Activated CD8-positive, alpha-beta T cell treated with anti-CD3 and anti-CD28 coated beads, Interleukin-2, amount 10 ng/mL, durations not matched to agents 7 days and 5 days (primary cell): ENCODE measurements at regions not wholly inside any gene's neighbourhood (a gene's known extent, or its start where the extent isn't known, plus 50 kb on each side); places are given as distances from the start of the nearest gene placed in this dataset.
"Not testable (repeated sequence)": the region's sequence is repeated elsewhere in the genome, so short reads cannot be mapped to it uniquely, and the experiment has no call there.

ENCODE experiments used
- ATAC-seq: fragments of 150-1000 bp; cut with Tn5 transposase; one replicate; pipeline ENCODE4 v1.10.0; 2021; ENCODE audit warnings: moderate library complexity
- CTCF ChIA-PET: fragments of 350-600 bp; sonication (Branson Sonifier 250); formaldehyde crosslinking; loops from one replicate; lab custom pipeline; 2021; ENCODE audit warnings: antibody characterized with exemption; lab: Charles Lee
- POLR2A ChIA-PET: fragments of 350-600 bp; sonication (Branson Sonifier 250); formaldehyde crosslinking; loops from one replicate; lab custom pipeline; 2021; ENCODE audit warnings: antibody characterized with exemption; lab: Charles Lee
- DNase-seq: peaks from one replicate; pipeline ENCODE4 v3.0.0-alpha.2; 2020
- H3K27ac Mint-ChIP-seq: one replicate; pipeline ENCODE4 v1.8.0; 2021; ENCODE audit warnings: mild to moderate bottlenecking, mixed read lengths
- H3K27me3 Mint-ChIP-seq: one replicate; pipeline ENCODE4 v1.8.0; 2021; ENCODE audit warnings: low read depth, mixed read lengths
- H3K36me3 Mint-ChIP-seq: one replicate; pipeline ENCODE4 v1.8.0; 2021; ENCODE audit warnings: low read depth, mixed read lengths
- H3K4me1 Mint-ChIP-seq: one replicate; pipeline ENCODE4 v1.8.0; 2021; ENCODE audit warnings: low read depth, mixed read lengths
- H3K4me3 Mint-ChIP-seq: one replicate; pipeline ENCODE4 v1.8.0; 2021; ENCODE audit warnings: mild to moderate bottlenecking, mixed read lengths
- H3K9me3 Mint-ChIP-seq: one replicate; pipeline ENCODE4 v1.8.0; 2022; ENCODE audit warnings: mixed read lengths; ENCODE audit not compliant: insufficient read depth

GRCh38 chrX:122269243-122269781 is 914.8 kb upstream of the GRIA3 start:
- Mint-ChIP-seq H3K4me3 (no peak overlapping the region), H3K9me3 (no peaks in the 10 kb centered on the region), H3K36me3 (no peaks in the 10 kb centered on the region), H3K27me3 (no peaks in the 10 kb centered on the region), H3K27ac (no peak overlapping the region), H3K4me1 (no peaks in the 10 kb centered on the region)
- no peak for ATAC-seq
- POLR2A ChIA-PET: no interaction called here
- no peak for DNase-seq
- CTCF ChIA-PET: no interaction called here

DNA sequence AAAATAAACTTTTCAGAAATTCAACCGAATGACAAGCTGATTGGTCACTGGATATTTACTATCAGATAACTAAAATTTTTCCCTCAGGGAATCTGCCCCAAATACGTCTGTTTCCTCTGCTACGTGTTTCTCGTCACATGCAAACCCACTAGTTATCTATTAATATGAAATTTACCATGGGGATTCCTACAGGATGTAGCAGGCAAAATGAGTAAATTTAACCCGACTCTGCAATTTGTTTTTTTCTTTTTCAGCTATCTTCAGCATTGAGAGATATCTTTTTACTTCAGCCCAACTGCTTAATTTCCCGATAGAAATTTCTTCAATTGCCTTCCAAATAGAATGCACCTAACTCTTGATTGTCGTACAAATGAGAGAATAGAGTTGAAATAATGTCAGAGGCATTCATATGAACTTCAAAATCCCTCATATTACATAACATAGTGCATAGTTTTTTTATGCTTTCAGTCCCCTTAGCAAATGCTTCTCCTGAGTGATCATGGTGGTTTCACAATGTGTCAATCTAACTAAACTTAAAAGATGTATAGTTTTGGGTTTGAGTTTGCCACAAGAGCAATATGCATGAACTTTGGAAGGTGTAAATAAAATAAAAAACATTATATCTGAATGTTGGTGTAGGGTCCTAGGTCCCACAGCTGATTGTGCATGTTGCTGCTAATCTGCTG is 913.1 kb upstream of the GRIA3 start:
- Mint-ChIP-seq H3K36me3 (no peaks in the 10 kb centered on the region), H3K27me3 (no peaks in the 10 kb centered on the region), H3K4me3 (no peak overlapping the region), H3K27ac (no peak overlapping the region), H3K4me1 (no peaks in the 10 kb centered on the region), H3K9me3 (no peaks in the 10 kb centered on the region)
- POLR2A ChIA-PET: no interaction called here
- no peak for ATAC-seq
- CTCF ChIA-PET: no interaction called here
- no peak for DNase-seq

DNA sequence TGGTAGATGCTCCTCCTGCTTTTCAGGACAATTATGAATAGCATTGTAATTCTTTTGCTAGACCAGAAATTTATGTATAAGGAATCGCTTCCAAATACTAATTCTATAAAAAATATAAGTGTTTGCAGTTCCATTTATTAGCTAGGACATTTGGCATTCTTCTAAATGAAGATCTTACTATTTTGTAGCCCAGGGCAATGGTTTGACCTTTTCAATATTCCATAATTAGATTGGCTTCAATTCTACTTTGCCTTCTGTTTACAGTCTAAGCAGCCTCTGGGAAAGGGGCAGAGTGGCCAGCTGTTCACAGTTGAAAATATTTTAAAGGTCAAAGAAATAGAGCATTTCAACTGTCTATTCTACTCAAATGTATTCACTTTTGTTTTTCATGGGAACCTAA is 912.1 kb upstream of the GRIA3 start:
- no peak overlapping the region for H3K27ac Mint-ChIP-seq
- H3K36me3 Mint-ChIP-seq: no peaks in the 10 kb centered on the region
- H3K4me1 Mint-ChIP-seq: no peaks in the 10 kb centered on the region
- ChIA-PET POLR2A (no interaction called here), CTCF (no interaction called here)
- no peak overlapping the region for H3K4me3 Mint-ChIP-seq
- DNase-seq (no peak), ATAC-seq (no peak)
- H3K9me3 Mint-ChIP-seq: no peaks in the 10 kb centered on the region
- no peaks in the 10 kb centered on the region for H3K27me3 Mint-ChIP-seq

DNA sequence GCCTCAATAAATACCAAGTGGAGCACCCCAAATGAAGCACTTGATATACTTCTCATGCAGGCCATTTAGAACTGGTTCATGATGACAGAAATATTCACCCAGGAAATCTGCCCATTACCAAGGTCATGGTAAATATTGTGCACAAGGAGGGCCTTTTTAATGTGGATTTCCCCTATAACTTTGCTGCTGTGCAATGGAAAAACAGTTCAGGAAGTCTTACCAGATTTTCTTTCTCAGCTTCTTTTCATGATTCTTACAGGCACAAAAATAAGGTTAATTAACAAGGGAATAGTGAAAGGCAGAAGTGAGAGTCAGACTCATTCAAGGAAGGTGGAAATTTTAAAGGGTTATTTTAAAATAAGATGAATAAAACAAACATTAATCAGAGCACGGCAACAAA is 904.3 kb upstream of the GRIA3 start:
- POLR2A ChIA-PET: no interaction called here
- DNase-seq (no peak), ATAC-seq (no peak)
- Mint-ChIP-seq H3K4me1 (no peaks in the 10 kb centered on the region), H3K27ac (no peak overlapping the region), H3K36me3 (no peaks in the 10 kb centered on the region), H3K27me3 (no peaks in the 10 kb centered on the region), H3K4me3 (no peak overlapping the region), H3K9me3 (no peaks in the 10 kb centered on the region)
- CTCF ChIA-PET: no interaction called here

DNA sequence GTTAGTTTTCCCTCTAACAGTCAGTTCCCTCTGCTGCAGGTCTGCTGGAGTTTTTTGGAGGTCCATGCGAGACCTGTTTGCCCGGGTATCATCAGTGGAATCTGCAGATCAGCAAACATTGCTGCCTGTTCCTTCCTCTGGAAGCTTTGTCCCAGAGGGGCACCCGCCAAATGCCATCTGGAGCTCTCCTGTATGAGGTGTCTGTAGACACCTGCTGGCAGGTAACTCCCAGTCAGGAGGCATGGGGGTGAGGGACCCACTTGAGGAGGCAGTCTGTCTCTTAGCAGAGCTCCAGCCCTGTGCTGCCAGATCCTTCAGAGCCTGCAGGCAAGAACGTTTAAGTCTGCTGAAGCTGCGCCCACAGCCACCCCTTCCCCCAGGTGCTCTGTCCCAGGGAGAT is 884.3 kb upstream of the GRIA3 start:
- not testable (repeated sequence) for H3K27me3 Mint-ChIP-seq

GRCh38 chrX:122301491-122301890 is 882.6 kb upstream of the GRIA3 start:
- no peaks in the 10 kb centered on the region for H3K9me3 Mint-ChIP-seq
- no peak overlapping the region for H3K27ac Mint-ChIP-seq
- ChIA-PET POLR2A (no interaction called here), CTCF (no interaction called here)
- DNase-seq (no peak), ATAC-seq (no peak)
- no peaks in the 10 kb centered on the region for H3K4me1 Mint-ChIP-seq
- H3K36me3 Mint-ChIP-seq: no peaks in the 10 kb centered on the region
- H3K27me3 Mint-ChIP-seq: no peaks in the 10 kb centered on the region
- H3K4me3 Mint-ChIP-seq: no peak overlapping the region

More for the DNA sequence above, 884.3 kb upstream of the GRIA3 start:
- H3K4me3 Mint-ChIP-seq, CTCF ChIA-PET, H3K9me3 Mint-ChIP-seq, H3K36me3 Mint-ChIP-seq, DNase-seq, POLR2A ChIA-PET, ATAC-seq, H3K27ac Mint-ChIP-seq, H3K4me1 Mint-ChIP-seq: not testable (repeated sequence)

DNA sequence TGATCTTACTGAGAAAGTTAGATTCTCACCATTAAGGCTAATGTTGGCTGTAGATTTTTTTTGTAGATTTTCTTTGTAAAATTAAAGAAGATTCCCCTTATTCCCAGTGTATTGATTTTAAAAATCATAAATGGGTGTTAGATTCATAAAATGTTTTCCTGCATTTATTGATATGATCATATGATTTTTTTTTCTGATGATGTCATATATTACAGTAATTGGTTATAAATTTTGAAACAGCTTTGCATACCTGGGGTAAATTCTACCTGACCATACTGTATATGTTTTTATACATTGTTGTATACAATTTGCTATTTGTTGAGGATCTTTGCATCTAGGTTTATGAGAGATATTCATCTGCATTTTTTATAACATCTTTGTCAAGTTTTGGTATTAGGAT is 880.3 kb upstream of the GRIA3 start:
- Mint-ChIP-seq H3K27ac (no peak overlapping the region), H3K36me3 (no peaks in the 10 kb centered on the region), H3K27me3 (no peaks in the 10 kb centered on the region), H3K4me3 (no peak overlapping the region), H3K4me1 (no peaks in the 10 kb centered on the region), H3K9me3 (no peaks in the 10 kb centered on the region)
- ChIA-PET CTCF (no interaction called here), POLR2A (no interaction called here)
- ATAC-seq (no peak), DNase-seq (no peak)

GRCh38 chrX:122344816-122345215 is 839.3 kb upstream of the GRIA3 start:
- ATAC-seq (no peak), DNase-seq (no peak)
- Mint-ChIP-seq H3K36me3 (no peaks in the 10 kb centered on the region), H3K4me3 (no peak overlapping the region), H3K27ac (no peak overlapping the region), H3K4me1 (no peaks in the 10 kb centered on the region), H3K9me3 (peaks cover 4% of the 10 kb centered on the region), H3K27me3 (no peaks in the 10 kb centered on the region)
- CTCF ChIA-PET: no interaction called here
- POLR2A ChIA-PET: no interaction called here

DNA sequence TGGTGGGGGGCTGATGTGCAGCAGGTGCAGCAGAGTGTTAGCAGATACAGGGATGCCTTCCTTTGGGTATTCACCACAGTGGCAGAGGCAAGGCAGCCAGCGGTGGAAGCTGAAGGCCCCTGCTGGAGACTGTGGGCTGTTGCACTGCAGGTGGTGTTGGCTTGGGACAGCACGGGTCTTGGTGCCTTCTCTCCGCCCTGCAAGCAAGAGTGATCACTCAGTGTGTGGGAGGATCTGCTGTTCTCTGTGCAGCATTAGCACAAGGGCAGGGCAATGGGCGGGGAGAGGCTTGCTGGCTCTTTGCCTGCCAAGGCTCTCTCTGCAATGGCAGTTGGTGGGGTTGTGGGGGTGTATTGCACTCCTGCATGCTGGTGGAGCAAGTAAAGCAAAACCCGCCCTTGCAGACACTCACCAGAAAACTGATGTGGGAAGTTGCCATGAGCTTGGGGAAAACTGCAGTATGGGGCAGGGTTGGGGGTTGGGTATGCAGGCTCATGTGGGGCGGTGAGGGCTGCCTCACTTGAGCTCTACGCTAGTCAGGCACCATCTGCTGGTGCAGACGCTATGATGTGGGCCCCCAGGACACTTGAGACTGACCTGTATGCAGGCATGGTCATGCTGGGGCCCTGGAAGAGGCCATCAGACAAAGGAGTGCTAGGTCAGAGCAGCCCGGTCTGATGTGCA is 820.8 kb upstream of the GRIA3 start:
- no peak overlapping the region for H3K4me3 Mint-ChIP-seq
- no peaks in the 10 kb centered on the region for H3K4me1 Mint-ChIP-seq
- H3K36me3 Mint-ChIP-seq: no peaks in the 10 kb centered on the region
- ATAC-seq (no peak), DNase-seq (no peak)
- ChIA-PET POLR2A (interaction anchor here (0.6 kb wide), 1 partner anchor 550 kb away, joined by 3 read pairs; no protein-coding TSS in a partner anchor), CTCF (no interaction called here)
- no peak overlapping the region for H3K27ac Mint-ChIP-seq
- no peaks in the 10 kb centered on the region for H3K9me3 Mint-ChIP-seq
- H3K27me3 Mint-ChIP-seq: no peaks in the 10 kb centered on the region

- DNase-seq, H3K4me3 Mint-ChIP-seq, H3K27ac Mint-ChIP-seq, H3K36me3 Mint-ChIP-seq, H3K27me3 Mint-ChIP-seq, POLR2A ChIA-PET, H3K4me1 Mint-ChIP-seq, H3K9me3 Mint-ChIP-seq, CTCF ChIA-PET, ATAC-seq: not testable (repeated sequence)
Measured at GRCh38 chrX:122375533-122375932, 808.5 kb upstream of the GRIA3 start.

- CTCF ChIA-PET: no interaction called here
- Mint-ChIP-seq H3K36me3 (no peaks in the 10 kb centered on the region), H3K27me3 (no peaks in the 10 kb centered on the region), H3K27ac (no peak overlapping the region), H3K4me1 (no peaks in the 10 kb centered on the region), H3K4me3 (no peak overlapping the region), H3K9me3 (no peaks in the 10 kb centered on the region)
- POLR2A ChIA-PET: no interaction called here
- ATAC-seq (no peak), DNase-seq (no peak)
Measured at GRCh38 chrX:122389005-122389404, 795.1 kb upstream of the GRIA3 start.

GRCh38 chrX:122418758-122419157 is 765.3 kb upstream of the GRIA3 start:
- CTCF ChIA-PET: no interaction called here
- no peak for ATAC-seq
- no peaks in the 10 kb centered on the region for H3K27me3 Mint-ChIP-seq
- no peaks in the 10 kb centered on the region for H3K36me3 Mint-ChIP-seq
- H3K9me3 Mint-ChIP-seq: no peaks in the 10 kb centered on the region
- no peaks in the 10 kb centered on the region for H3K4me1 Mint-ChIP-seq
- POLR2A ChIA-PET: no interaction called here
- H3K27ac Mint-ChIP-seq: no peak overlapping the region
- DNase-seq: no peak
- H3K4me3 Mint-ChIP-seq: no peak overlapping the region
